H1 (cell line): ENCODE measurements at regions not wholly inside any gene's neighbourhood (a gene's known extent, or its start where the extent isn't known, plus 50 kb on each side); places are given as distances from the start of the nearest gene placed in this dataset.

Experiments
- CTCF ChIA-PET: fragments of 300-600 bp; sonication (Branson Sonifier 250); formaldehyde crosslinking; loops from one replicate; lab custom pipeline; 2021; ENCODE audit not compliant: partially characterized antibody; lab: Charles Lee
- POLR2A ChIA-PET: fragments of 300-600 bp; sonication (Branson Sonifier 250); formaldehyde crosslinking; loops from one replicate; lab custom pipeline; 2021; ENCODE audit warnings: inconsistent platforms; ENCODE audit not compliant: partially characterized antibody; lab: Charles Lee
- DNase-seq, 2 experiments: peaks; one replicate each; pipeline versions ENCODE4 v3.0.0 to v3.0.0-alpha.2; 2010 to 2022; ENCODE audit warnings: low spot score in 2 of 2, low read depth in 1 of 2, mixed read lengths in 1 of 2
- FAIRE-seq: peaks from 2 replicates; lab custom pipeline; 2011; peaks lifted over from hg19 to GRCh38; lab: Jason Lieb, UNC
- H2AFZ ChIP-seq: 2 replicates; pipeline ENCODE4 v1.8.1; 2012; ENCODE audit warnings: low read length, inconsistent platforms
- H2AK5ac ChIP-seq: 2 replicates; pipeline ENCODE4 v1.6.1; 2013; ENCODE audit warnings: low read depth, low read length
- H2BK120ac ChIP-seq: replicated peaks from 2 replicates; pipeline ENCODE3; 2013; ENCODE audit warnings: low read depth, low read length, inconsistent platforms
- H2BK12ac ChIP-seq: 2 replicates; pipeline ENCODE4 v1.6.1; 2013; ENCODE audit warnings: low read depth, low read length
- H2BK15ac ChIP-seq: 2 replicates; pipeline ENCODE4 v1.6.1; 2013; ENCODE audit warnings: low read length
- H2BK20ac ChIP-seq: 2 replicates; pipeline ENCODE4 v1.6.1; 2013; ENCODE audit warnings: low read length
- H2BK5ac ChIP-seq: 2 replicates; pipeline ENCODE4 v1.6.1; 2013; ENCODE audit warnings: low read depth, low read length
- H3K14ac ChIP-seq: 2 replicates; pipeline ENCODE4 v1.6.1; 2013; ENCODE audit warnings: inconsistent platforms; ENCODE audit not compliant: insufficient read length
- H3K18ac ChIP-seq: 2 replicates; pipeline ENCODE4 v1.6.1; 2013; ENCODE audit warnings: low read length; ENCODE audit errors: extremely low read depth
- H3K23ac ChIP-seq: 2 replicates; pipeline ENCODE4 v1.6.1; 2013; ENCODE audit warnings: inconsistent platforms; ENCODE audit not compliant: insufficient read length
- H3K23me2 ChIP-seq: 2 replicates; pipeline ENCODE4 v1.6.1; 2013; ENCODE audit warnings: low read depth, low read length
- H3K27ac ChIP-seq: 2 replicates; pipeline ENCODE4 v1.6.1; 2011; ENCODE audit warnings: low read depth, low read length, inconsistent platforms
- H3K27me3 ChIP-seq, 4 experiments: replicated peaks in 1 of 4; 1 replicate in 1 of 4; 2 replicates in 3 of 4; pipeline versions ENCODE4 v1.6.1 to v1.8.1; 2011 to 2013; ENCODE audit warnings: low read length in 3 of 4, mild to moderate bottlenecking in 3 of 4, inconsistent platforms in 2 of 4, mixed read lengths in 2 of 4, moderate library complexity in 1 of 4; ENCODE audit not compliant: control insufficient read depth in 3 of 4, insufficient read depth in 3 of 4; ENCODE audit errors: extremely low read depth in 1 of 4
- H3K36me3 ChIP-seq, 4 experiments: 2 replicates each; pipeline versions ENCODE4 v1.6.1 to v1.8.1; 2011 to 2013; ENCODE audit warnings: mild to moderate bottlenecking in 4 of 4, low read length in 3 of 4, moderate library complexity in 2 of 4, control low read depth in 1 of 4, inconsistent platforms in 1 of 4; ENCODE audit not compliant: insufficient read depth in 4 of 4, control insufficient read depth in 2 of 4
- H3K4ac ChIP-seq: replicated peaks from 2 replicates; pipeline ENCODE3; 2013; ENCODE audit warnings: low read length, low read depth, mixed read lengths, inconsistent platforms; ENCODE audit not compliant: insufficient read length
- H3K4me1 ChIP-seq, 4 experiments: replicated peaks in 1 of 4; 1 replicate in 1 of 4; 2 replicates in 3 of 4; pipeline versions ENCODE4 v1.6.1 to v1.8.1; 2011 to 2013; ENCODE audit warnings: low read length in 3 of 4, inconsistent platforms in 2 of 4, mixed read lengths in 1 of 4; ENCODE audit not compliant: insufficient read depth in 4 of 4, control insufficient read depth in 3 of 4
- H3K4me2 ChIP-seq, 2 experiments: 2 replicates each; pipeline versions ENCODE4 v1.6.1 to v1.8.1; 2011 to 2013; ENCODE audit warnings: low read depth in 2 of 2, low read length in 2 of 2, control low read depth in 1 of 2, inconsistent platforms in 1 of 2, mild to moderate bottlenecking in 1 of 2; ENCODE audit not compliant: insufficient read depth in 1 of 2
- H3K4me3 ChIP-seq, 4 experiments: fragments of 200-600, 300-600 bp in 1 of 4; sonication (generic), shearing (Covaris generic), sonication (Bioruptor Twin) in 1 of 4; 2 replicates each; pipeline versions ENCODE4 v1.5.1 to v1.8.1; 2011 to 2016; ENCODE audit warnings: low read length in 4 of 4, low read depth in 3 of 4, control low read depth in 2 of 4, inconsistent platforms in 2 of 4, mild to moderate bottlenecking in 2 of 4, mixed read lengths in 1 of 4, moderate library complexity in 1 of 4; ENCODE audit not compliant: insufficient read depth in 2 of 4; ENCODE audit errors: extremely low read depth in 1 of 4
- H3K56ac ChIP-seq: replicated peaks from 2 replicates; pipeline ENCODE3; 2013; ENCODE audit warnings: low read depth, mild to moderate bottlenecking, mixed read lengths, low read length, inconsistent platforms; ENCODE audit not compliant: insufficient read length
- H3K79me1 ChIP-seq: 2 replicates; pipeline ENCODE4 v1.6.1; 2013; ENCODE audit warnings: low read depth, low read length, control low read depth
- H3K79me2 ChIP-seq, 2 experiments: 2 replicates each; pipeline versions ENCODE4 v1.6.1 to v1.8.1; 2012 to 2013; ENCODE audit warnings: low read length in 2 of 2, mild to moderate bottlenecking in 2 of 2, inconsistent platforms in 1 of 2; ENCODE audit not compliant: insufficient read depth in 2 of 2, control insufficient read depth in 1 of 2
- H3K9ac ChIP-seq, 4 experiments: replicated peaks in 1 of 4; 1 replicate in 1 of 4; 2 replicates in 3 of 4; pipeline versions ENCODE4 v1.6.1 to v1.8.1; 2011 to 2013; ENCODE audit warnings: low read depth in 3 of 4, low read length in 3 of 4, control low read depth in 2 of 4, mild to moderate bottlenecking in 2 of 4, moderate library complexity in 2 of 4, inconsistent platforms in 1 of 4; ENCODE audit errors: extremely low read depth in 1 of 4
- H3K9me3 ChIP-seq, 2 experiments: 2 replicates each; pipeline versions ENCODE4 v1.6.1 to v1.8.1; 2012 to 2013; ENCODE audit warnings: mild to moderate bottlenecking in 2 of 2, moderate library complexity in 2 of 2, control low read depth in 1 of 2, inconsistent platforms in 1 of 2, low read depth in 1 of 2, low read length in 1 of 2, mixed read lengths in 1 of 2; ENCODE audit not compliant: insufficient read depth in 2 of 2
- H4K20me1 ChIP-seq, 2 experiments: replicated peaks in 1 of 2; 2 replicates each; pipeline versions ENCODE3 to v1.8.1; 2011 to 2013; ENCODE audit warnings: inconsistent platforms in 2 of 2, low read length in 2 of 2, mild to moderate bottlenecking in 1 of 2; ENCODE audit not compliant: insufficient read depth in 2 of 2, control insufficient read depth in 1 of 2
- H4K5ac ChIP-seq: 2 replicates; pipeline ENCODE4 v1.6.1; 2013; ENCODE audit warnings: low read length, low read depth, mixed read lengths, inconsistent platforms; ENCODE audit not compliant: insufficient read length
- H4K8ac ChIP-seq: 2 replicates; pipeline ENCODE4 v1.8.0; 2013; ENCODE audit warnings: mild to moderate bottlenecking, moderate library complexity, low read length, inconsistent platforms; ENCODE audit not compliant: insufficient read depth; ENCODE audit errors: extremely low read depth
- H4K91ac ChIP-seq: replicated peaks from 2 replicates; pipeline ENCODE3; 2013; ENCODE audit warnings: low read length, mixed read lengths, inconsistent platforms; ENCODE audit not compliant: insufficient read length
- CHD1 ChIP-seq: IDR thresholded peaks from 2 replicates; pipeline ENCODE4 v1.6.1; 2012; ENCODE audit warnings: low read depth, low read length, improper control_type of control experiment
- CTCF ChIP-seq, 3 experiments: IDR thresholded peaks; 1 replicate in 2 of 3; 2 replicates in 1 of 3; pipeline versions ENCODE4 v1.5.1 to v1.6.1; 2011; ENCODE audit warnings: low read length in 3 of 3, mild to moderate bottlenecking in 3 of 3, inconsistent platforms in 2 of 3, low read depth in 1 of 3, moderate library complexity in 1 of 3; ENCODE audit not compliant: insufficient read depth in 1 of 3; ENCODE audit errors: control extremely low read depth in 1 of 3
- E2F6 ChIP-seq: IDR thresholded peaks from 2 replicates; pipeline ENCODE4 v1.6.1; 2012; ENCODE audit warnings: inconsistent platforms
- GABPA ChIP-seq: IDR thresholded peaks from 2 replicates; pipeline ENCODE4 v1.6.1; 2011; ENCODE audit warnings: mild to moderate bottlenecking, low read length, moderate library complexity, borderline replicate concordance; ENCODE audit not compliant: insufficient read depth
- GTF2F1 ChIP-seq: IDR thresholded peaks from 2 replicates; pipeline ENCODE4 v1.6.1; 2012; ENCODE audit warnings: low read depth, low read length, improper control_type of control experiment, borderline replicate concordance
- POU5F1 ChIP-seq: IDR thresholded peaks from 2 replicates; pipeline ENCODE4 v1.6.1; 2011; ENCODE audit warnings: low read depth, mild to moderate bottlenecking, low read length, moderate library complexity
- RAD21 ChIP-seq, 2 experiments: IDR thresholded peaks in 1 of 2; conservative IDR thresholded peaks in 1 of 2; 2 replicates each; pipeline ENCODE4 v1.6.1; 2011; ENCODE audit warnings: low read depth in 2 of 2, low read length in 2 of 2, improper control_type of control experiment in 1 of 2, inconsistent platforms in 1 of 2, mild to moderate bottlenecking in 1 of 2, moderate library complexity in 1 of 2
- SIX5 ChIP-seq: IDR thresholded peaks from 2 replicates; pipeline ENCODE4 v1.6.1; 2011; ENCODE audit warnings: mild to moderate bottlenecking, low read depth, low read length
- SP1 ChIP-seq: IDR thresholded peaks from 2 replicates; pipeline ENCODE4 v1.6.1; 2011; ENCODE audit warnings: low read depth, low read length
- USF2 ChIP-seq: IDR thresholded peaks from 2 replicates; pipeline ENCODE4 v1.6.1; 2011; ENCODE audit warnings: low read length, improper control_type of control experiment
- WGBS, 2 experiments: shearing (Covaris generic) in 1 of 2; methylation state at CpG; one replicate each; pipeline versions ENCODE4 v1.1.6 to v1.1.7; 2013 to 2015; ENCODE audit warnings: low lambda C conversion rate in 2 of 2, mixed read lengths in 2 of 2, inconsistent platforms in 1 of 2, low coverage in 1 of 2, missing lambda C conversion rate in 1 of 2; ENCODE audit not compliant: insufficient replicate concordance in 2 of 2, insufficient coverage in 1 of 2, insufficient read length in 1 of 2; ENCODE audit errors: extremely low coverage in 1 of 2, missing lambda C conversion rate in 1 of 2; 5-methylcytosine and 5-hydroxymethylcytosine counted together

GRCh38 chr20:55200317-55200716, 724.9 kb downstream of the DOK5 start:
- no peak for FAIRE-seq
- no peak for TF ChIP-seq USF2
- no peak for TF ChIP-seq RAD21 (IDR thresholded peaks at IDR 0.05 in 1 of 2, conservative IDR thresholded peaks at IDR 0.05 in 1 of 2; ENCODE audit: low read depth in 2 of 2, low read length in 2 of 2)
- TF ChIP-seq POU5F1: no peak
- no peak for TF ChIP-seq CTCF (IDR thresholded peaks at IDR 0.05; ENCODE audit: control extremely low read depth in 1 of 3, insufficient read depth in 1 of 3, low read depth in 1 of 3, low read length in 3 of 3)
- no peak for TF ChIP-seq GTF2F1
- no peak for TF ChIP-seq CHD1
- TF ChIP-seq SIX5: no peak
- TF ChIP-seq GABPA: no peak
- TF ChIP-seq E2F6: no peak
- TF ChIP-seq SP1: no peak

More at GRCh38 chr20:55200317-55200716, 724.9 kb downstream of the DOK5 start:
- Histone ChIP-seq H3K79me1 (no peaks in the 10 kb centered on the region), H2AFZ (no peak overlapping the region), H3K9ac (no peak overlapping the region), H3K9me3 (no peaks in the 10 kb centered on the region), H2BK20ac (no peak overlapping the region), H2AK5ac (no peak overlapping the region), H3K56ac (no peak overlapping the region), H3K27me3 (no peaks in the 10 kb centered on the region), H2BK15ac (no peak overlapping the region), H3K4me3 (no peak overlapping the region), H2BK12ac (no peak overlapping the region), H4K20me1 (no peaks in the 10 kb centered on the region), H3K27ac (no peak overlapping the region), H4K8ac (no peak overlapping the region), H4K91ac (no peak overlapping the region), H3K36me3 (no peaks in the 10 kb centered on the region), H3K23me2 (no peaks in the 10 kb centered on the region), H3K23ac (no peak overlapping the region), H2BK120ac (no peak overlapping the region), H3K14ac (no peak overlapping the region), H4K5ac (no peak overlapping the region), H2BK5ac (no peak overlapping the region), H3K79me2 (no peaks in the 10 kb centered on the region), H3K4me1 (no peaks in the 10 kb centered on the region), H3K18ac (no peak overlapping the region), H3K4ac (no peak overlapping the region), H3K4me2 (no peak overlapping the region)
- ChIA-PET POLR2A (no interaction called here), CTCF (no interaction called here)
- no peak for DNase-seq
- WGBS, 2 experiments: 67% methylated on average over 1 of the region's 1 CpG; no CpG with 5 or more reads in 1 of the 2 experiments
